Endothelial cell of umbilical vein (primary cell): ENCODE measurements at regions not wholly inside any gene's neighbourhood (a gene's known extent, or its start where the extent isn't known, plus 50 kb on each side); places are given as distances from the start of the nearest gene placed in this dataset.

Experiments used
- BruUV-seq: library from RNA; stranded (reverse); fragments of 400-500 nt; replicated peaks from 2 replicates; lab custom pipeline; 2021; lab: Mats Ljungman, UMichigan
- CTCF ChIA-PET: fragments of 300-600, 350-600 bp; sonication (Branson Sonifier 250); formaldehyde crosslinking; loops from one replicate; lab custom pipeline; 2021; ENCODE audit warnings: antibody characterized with exemption, inconsistent platforms; lab: Charles Lee
- POLR2A ChIA-PET: fragments of 300-600, 350-600 bp; sonication (Branson Sonifier 250); formaldehyde crosslinking; loops from one replicate; lab custom pipeline; 2021; ENCODE audit warnings: antibody characterized with exemption, inconsistent platforms; lab: Charles Lee
- DNase-seq: peaks from one replicate; pipeline ENCODE4 v3.0.0-alpha.2; 2011; ENCODE audit warnings: low read depth, low spot score
- FAIRE-seq: peaks from 2 replicates; lab custom pipeline; 2011; peaks lifted over from hg19 to GRCh38; lab: Jason Lieb, UNC
- H2AFZ ChIP-seq: 2 replicates; pipeline ENCODE4 v1.6.0; 2012; ENCODE audit warnings: low read depth, low read length, control low read depth, inconsistent platforms
- H3K27ac ChIP-seq: 2 replicates; pipeline ENCODE4 v1.5.1; 2011; ENCODE audit warnings: low read depth, mild to moderate bottlenecking, control low read depth, low read length, moderate library complexity; ENCODE audit not compliant: insufficient read depth
- H3K27me3 ChIP-seq, 2 experiments: 2 replicates each; pipeline versions ENCODE4 v1.6.0 to v1.6.1; 2011; ENCODE audit warnings: low read length in 2 of 2, mixed read lengths in 1 of 2; ENCODE audit not compliant: control insufficient read depth in 2 of 2, insufficient read depth in 2 of 2
- H3K36me3 ChIP-seq, 2 experiments: 2 replicates in 1 of 2; 3 replicates in 1 of 2; pipeline ENCODE4 v1.5.1; 2011; ENCODE audit warnings: low read length in 2 of 2, mild to moderate bottlenecking in 1 of 2, moderate library complexity in 1 of 2; ENCODE audit not compliant: control insufficient read depth in 2 of 2, insufficient read depth in 2 of 2; ENCODE audit errors: extremely low read depth in 1 of 2
- H3K4me1 ChIP-seq: 3 replicates; pipeline ENCODE4 v1.5.1; 2011; ENCODE audit warnings: mild to moderate bottlenecking, low read length; ENCODE audit not compliant: control insufficient read depth, insufficient read depth; ENCODE audit errors: extremely low read depth
- H3K4me2 ChIP-seq: 2 replicates; pipeline ENCODE4 v1.6.1; 2011; ENCODE audit warnings: low read length, control low read depth, mixed read lengths; ENCODE audit not compliant: insufficient read depth
- H3K4me3 ChIP-seq, 3 experiments: fragments of 200-600 bp in 1 of 3; sonication (generic), shearing (Covaris generic) in 1 of 3; replicated peaks in 1 of 3; 2 replicates each; pipeline ENCODE4 v1.5.1; 2011 to 2016; ENCODE audit warnings: control low read depth in 3 of 3, low read length in 3 of 3, mild to moderate bottlenecking in 2 of 3, inconsistent platforms in 1 of 3, low read depth in 1 of 3, moderate library complexity in 1 of 3; ENCODE audit not compliant: insufficient read depth in 1 of 3
- H3K79me2 ChIP-seq: 2 replicates; pipeline ENCODE4 v1.6.0; 2012; ENCODE audit warnings: low read length, inconsistent platforms; ENCODE audit not compliant: control insufficient read depth, insufficient read depth
- H3K9ac ChIP-seq: replicated peaks from 2 replicates; pipeline ENCODE3; 2011; ENCODE audit warnings: low read length, control low read depth; ENCODE audit not compliant: insufficient read depth; ENCODE audit errors: extremely low read depth
- H3K9me1 ChIP-seq: replicated peaks from 3 replicates; pipeline ENCODE4 v1.6.0; 2011; ENCODE audit warnings: mild to moderate bottlenecking, low read length; ENCODE audit not compliant: control insufficient read depth, insufficient read depth; ENCODE audit errors: extremely low read depth
- H3K9me3 ChIP-seq: replicated peaks from 2 replicates; pipeline ENCODE4 v1.5.1; 2012; ENCODE audit warnings: low read length, inconsistent platforms; ENCODE audit not compliant: control insufficient read depth, insufficient read depth
- H4K20me1 ChIP-seq: replicated peaks from 2 replicates; pipeline ENCODE3; 2011; ENCODE audit warnings: mild to moderate bottlenecking, low read length; ENCODE audit not compliant: control insufficient read depth, insufficient read depth; ENCODE audit errors: extremely low read depth
- EZH2 ChIP-seq: IDR thresholded peaks from 2 replicates; pipeline ENCODE4 v1.6.1; 2012; ENCODE audit warnings: borderline replicate concordance, low read depth, mild to moderate bottlenecking, moderate library complexity, low read length, inconsistent platforms; ENCODE audit not compliant: severe bottlenecking
- FOS ChIP-seq: IDR thresholded peaks from 2 replicates; pipeline ENCODE4 v1.6.1; 2011; ENCODE audit warnings: mild to moderate bottlenecking, low read length, moderate library complexity, borderline replicate concordance; ENCODE audit not compliant: insufficient read depth
- GATA2 ChIP-seq: IDR thresholded peaks from 2 replicates; pipeline ENCODE4 v1.7.0; 2011; ENCODE audit warnings: low read depth, mild to moderate bottlenecking, moderate library complexity, mixed read lengths, low read length; ENCODE audit not compliant: insufficient read length, insufficient read depth
- JUN ChIP-seq: IDR thresholded peaks from 2 replicates; pipeline ENCODE4 v1.6.1; 2011; ENCODE audit warnings: borderline replicate concordance, low read depth; ENCODE audit not compliant: insufficient read length, insufficient read depth
- MYC ChIP-seq: IDR thresholded peaks from one replicate; pipeline ENCODE4 v1.6.1; 2011; ENCODE audit warnings: mild to moderate bottlenecking, low read depth, low read length
- POLR2A ChIP-seq: IDR thresholded peaks from 2 replicates; pipeline ENCODE4 v1.6.1; 2012; ENCODE audit warnings: low read depth, mild to moderate bottlenecking, control low read depth, low read length
- POLR2AphosphoS5 ChIP-seq: IDR thresholded peaks from 2 replicates; pipeline ENCODE4 v1.6.1; 2012; ENCODE audit warnings: low read depth, mild to moderate bottlenecking, control low read depth, low read length, moderate library complexity; ENCODE audit not compliant: insufficient read depth
- dilution Hi-C: fragments of 300-500 bp; cut with MboI; formaldehyde crosslinking; loops from one replicate; pipeline ENCODE4 v1.15.0; 2019; ENCODE audit warnings: low sequenced_read_pairs; ENCODE audit not compliant: extremely low pct_ligation_motif_present
- intact Hi-C: fragments of 100-400 bp; cut with micrococcal nuclease; formaldehyde crosslinking; loops from one replicate; pipeline ENCODE4 v1.10.0; 2022
- TF ChIP-seq, protein P1 (sequence below): IDR thresholded peaks from 2 replicates; pipeline ENCODE4 v1.6.1; 2011; ENCODE audit not compliant: insufficient read depth, insufficient read length
- TF ChIP-seq, protein P2 (sequence below), 2 donors: IDR thresholded peaks; 1 replicate in 1 of 2; 2 replicates in 1 of 2; pipeline ENCODE4 v1.5.1; 2011; ENCODE audit warnings: low read length in 2 of 2, mild to moderate bottlenecking in 2 of 2, moderate library complexity in 2 of 2, control low read depth in 1 of 2, inconsistent platforms in 1 of 2, low read depth in 1 of 2; ENCODE audit not compliant: insufficient read depth in 1 of 2; ENCODE audit errors: extremely low read depth in 1 of 2

DNA sequence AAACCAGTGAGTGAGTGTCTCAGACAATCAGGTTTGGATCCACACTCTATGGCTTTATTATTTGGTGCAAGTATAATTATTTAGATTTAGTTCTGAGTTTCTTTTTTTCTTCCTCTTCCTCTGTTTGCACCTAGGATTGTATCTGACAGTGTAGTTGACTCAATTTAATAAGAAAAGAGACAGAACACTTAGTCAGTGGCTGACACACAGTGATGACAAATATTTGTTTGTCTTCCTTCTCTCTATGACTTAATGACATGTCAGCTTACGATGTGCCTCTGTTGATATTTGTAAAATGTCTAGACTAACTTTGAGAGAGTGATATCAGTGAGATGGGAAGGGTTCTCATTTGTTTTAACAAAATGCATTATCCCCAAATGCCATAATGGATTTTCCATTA is 129.5 kb upstream of the SLC10A2 start:
- H4K20me1 ChIP-seq, result no peaks in the 10 kb centered on the region
- H3K9me1 ChIP-seq, result no peaks in the 10 kb centered on the region
- dilution Hi-C loops (no loop called here), intact Hi-C loops (no loop called here)
- H3K4me2 ChIP-seq, result no peak overlapping the region
- FAIRE-seq, result no peak
- no peaks in the 10 kb centered on the region for H3K36me3 ChIP-seq
- TF ChIP-seq, protein P1, sequence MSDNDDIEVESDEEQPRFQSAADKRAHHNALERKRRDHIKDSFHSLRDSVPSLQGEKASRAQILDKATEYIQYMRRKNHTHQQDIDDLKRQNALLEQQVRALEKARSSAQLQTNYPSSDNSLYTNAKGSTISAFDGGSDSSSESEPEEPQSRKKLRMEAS, result no peak
- no peak for TF ChIP-seq POLR2AphosphoS5
- TF ChIP-seq EZH2, result no peak
- no peak for TF ChIP-seq FOS
- no peak for TF ChIP-seq GATA2
- TF ChIP-seq POLR2A, result no peak
- TF ChIP-seq, protein P2, sequence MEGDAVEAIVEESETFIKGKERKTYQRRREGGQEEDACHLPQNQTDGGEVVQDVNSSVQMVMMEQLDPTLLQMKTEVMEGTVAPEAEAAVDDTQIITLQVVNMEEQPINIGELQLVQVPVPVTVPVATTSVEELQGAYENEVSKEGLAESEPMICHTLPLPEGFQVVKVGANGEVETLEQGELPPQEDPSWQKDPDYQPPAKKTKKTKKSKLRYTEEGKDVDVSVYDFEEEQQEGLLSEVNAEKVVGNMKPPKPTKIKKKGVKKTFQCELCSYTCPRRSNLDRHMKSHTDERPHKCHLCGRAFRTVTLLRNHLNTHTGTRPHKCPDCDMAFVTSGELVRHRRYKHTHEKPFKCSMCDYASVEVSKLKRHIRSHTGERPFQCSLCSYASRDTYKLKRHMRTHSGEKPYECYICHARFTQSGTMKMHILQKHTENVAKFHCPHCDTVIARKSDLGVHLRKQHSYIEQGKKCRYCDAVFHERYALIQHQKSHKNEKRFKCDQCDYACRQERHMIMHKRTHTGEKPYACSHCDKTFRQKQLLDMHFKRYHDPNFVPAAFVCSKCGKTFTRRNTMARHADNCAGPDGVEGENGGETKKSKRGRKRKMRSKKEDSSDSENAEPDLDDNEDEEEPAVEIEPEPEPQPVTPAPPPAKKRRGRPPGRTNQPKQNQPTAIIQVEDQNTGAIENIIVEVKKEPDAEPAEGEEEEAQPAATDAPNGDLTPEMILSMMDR (IDR thresholded peaks at IDR 0.05; ENCODE audit: extremely low read depth in 1 of 2, insufficient read depth in 1 of 2, low read depth in 1 of 2, low read length in 2 of 2), result no peak
- TF ChIP-seq JUN, result no peak
- no peak for TF ChIP-seq MYC
- H3K9ac ChIP-seq, result no peak overlapping the region
- no peak overlapping the region for H3K4me3 ChIP-seq
- ChIA-PET POLR2A (no interaction called here), CTCF (no interaction called here)
- DNase-seq, result no peak
- H3K79me2 ChIP-seq, result no peaks in the 10 kb centered on the region
- H2AFZ ChIP-seq, result no peak overlapping the region
- H3K27me3 ChIP-seq, result no peaks in the 10 kb centered on the region
- peaks cover 5% of the 10 kb centered on the region for H3K9me3 ChIP-seq
- no peak overlapping the region for H3K27ac ChIP-seq
- H3K4me1 ChIP-seq, result no peaks in the 10 kb centered on the region
- no TSS peak for BruUV-seq
